Breast epithelium (tissue), 4 donors: ENCODE measurements at regions not wholly inside any gene's neighbourhood (a gene's known extent, or its start where the extent isn't known, plus 50 kb on each side); places are given as distances from the start of the nearest gene placed in this dataset.
"Not testable (repeated sequence)": the region's sequence is repeated elsewhere in the genome, so short reads cannot be mapped to it uniquely, and the experiment has no call there.

Experiments
- DNase-seq, 2 donors: peaks; one replicate each; pipeline ENCODE4 v3.0.0-alpha.2; 2019; ENCODE audit warnings: low spot score in 2 of 2
- H3K27ac ChIP-seq, 2 donors: fragments of 200-600 bp; sonication (generic) in 1 of 2; one replicate each; pipeline ENCODE4 v1.5.1; 2016 to 2019; ENCODE audit warnings: mild to moderate bottlenecking in 1 of 2
- H3K27me3 ChIP-seq, 2 donors: fragments of 200-600 bp; sonication (generic) in 1 of 2; one replicate each; pipeline versions ENCODE4 v1.5.1 to v1.6.0; 2017 to 2019; ENCODE audit warnings: control low read depth in 1 of 2, mild to moderate bottlenecking in 1 of 2
- H3K36me3 ChIP-seq: fragments of 200-600 bp; one replicate; pipeline ENCODE4 v1.5.1; 2019
- H3K4me1 ChIP-seq, 2 donors: fragments of 200-600 bp; sonication (generic); one replicate each; pipeline ENCODE4 v1.5.1; 2016 to 2019; ENCODE audit warnings: control low read depth in 1 of 2
- H3K4me3 ChIP-seq, 3 donors: fragments of 200-600 bp; sonication (generic); 1 replicate in 2 of 3; 2 replicates in 1 of 3; pipeline ENCODE4 v1.5.1; 2016 to 2019; ENCODE audit warnings: mild to moderate bottlenecking in 3 of 3, moderate library complexity in 2 of 3
- H3K9me3 ChIP-seq, 2 donors: fragments of 200-600 bp; sonication (generic) in 1 of 2; one replicate each; pipeline ENCODE4 v1.5.1; 2016 to 2019; ENCODE audit warnings: control low read depth in 1 of 2
- CTCF ChIP-seq, 3 donors: fragments of 450-650 bp; IDR thresholded peaks; one replicate each; pipeline ENCODE4 v1.5.1; 2016 to 2017; ENCODE audit warnings: antibody characterized with exemption in 3 of 3, mild to moderate bottlenecking in 3 of 3, moderate library complexity in 3 of 3
- POLR2A ChIP-seq: fragments of 450-650 bp; IDR thresholded peaks from one replicate; pipeline ENCODE4 v1.6.1; 2016; ENCODE audit warnings: antibody characterized with exemption, mild to moderate bottlenecking, moderate library complexity
- POLR2AphosphoS5 ChIP-seq, 3 donors: sonication (generic); formaldehyde crosslinking; IDR thresholded peaks; one replicate each; pipeline ENCODE4 v1.6.1; 2017; ENCODE audit warnings: antibody characterized with exemption in 3 of 3
- intact Hi-C: fragments of 100-400 bp; cut with DNase I; formaldehyde crosslinking; loops from one replicate; pipeline ENCODE4 v1.15.1; 2023; ENCODE audit warnings: low total_unique reads

DNA sequence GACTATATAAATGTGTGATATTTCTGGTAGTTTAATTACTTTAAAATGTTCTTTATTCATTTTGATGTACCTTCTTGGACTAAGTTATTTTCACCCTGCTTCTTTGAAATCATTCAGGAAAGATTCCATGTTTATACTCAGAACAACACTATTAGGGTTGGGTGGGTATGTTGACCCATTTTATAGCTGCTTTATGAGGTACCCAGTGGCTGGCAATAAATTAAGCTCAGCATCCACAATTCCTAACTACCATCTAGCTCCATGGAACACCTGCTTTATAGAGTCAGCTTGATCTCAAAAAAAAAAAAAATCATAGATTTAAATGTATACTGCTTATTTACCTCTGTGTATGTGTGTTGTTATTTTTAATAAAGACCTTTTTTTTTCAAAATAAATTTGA, 78.9 kb upstream of the ZNF91 start:
- intact Hi-C loops = no loop called here
- no peaks in the 10 kb centered on the region for H3K36me3 ChIP-seq
- no peak overlapping the region for H3K27ac ChIP-seq
- TF ChIP-seq POLR2A = no peak
- no peak for TF ChIP-seq POLR2AphosphoS5 (IDR thresholded peaks at IDR 0.05)
- TF ChIP-seq CTCF (IDR thresholded peaks at IDR 0.05) = no peak
- H3K4me3 ChIP-seq = no peak overlapping the region
- peaks cover 3 to 4% of the 10 kb centered on the region in 2 donors for H3K9me3 ChIP-seq
- H3K4me1 ChIP-seq = no peaks in the 10 kb centered on the region
- DNase-seq = no peak
- peaks cover 0 to 4% of the 10 kb centered on the region in 2 donors for H3K27me3 ChIP-seq

GRCh38 chr19:23470873-23471545, 75.7 kb upstream of the ZNF91 start:
- TF ChIP-seq POLR2AphosphoS5 (IDR thresholded peaks at IDR 0.05) = no peak
- TF ChIP-seq POLR2A = no peak
- TF ChIP-seq CTCF (IDR thresholded peaks at IDR 0.05) = no peak
- Histone ChIP-seq H3K9me3 (peaks cover 18 to 20% of the 10 kb centered on the region in 2 donors), H3K36me3 (no peaks in the 10 kb centered on the region), H3K4me1 (no peaks in the 10 kb centered on the region), H3K4me3 (peak overlapping the region in 2 of 3 donors; percentile 46 to 64), H3K27ac (no peak overlapping the region), H3K27me3 (peaks cover 0 to 4% of the 10 kb centered on the region in 2 donors)
- no peak for DNase-seq
- intact Hi-C loops = no loop called here

GRCh38 chr19:23464349-23464748, 69.1 kb upstream of the ZNF91 start:
- DNase-seq, intact Hi-C loops, H3K36me3 ChIP-seq, H3K27me3 ChIP-seq, H3K4me3 ChIP-seq, H3K27ac ChIP-seq, H3K4me1 ChIP-seq: not testable (repeated sequence)
- H3K9me3 ChIP-seq = peaks cover 14 to 16% of the 10 kb centered on the region in 2 donors

- no peak for TF ChIP-seq CTCF (IDR thresholded peaks at IDR 0.05)
- TF ChIP-seq POLR2A = no peak
- no peak for TF ChIP-seq POLR2AphosphoS5 (IDR thresholded peaks at IDR 0.05)
- H3K4me3 ChIP-seq = no peak overlapping the region
- DNase-seq = no peak
- no peaks in the 10 kb centered on the region for H3K27me3 ChIP-seq
- H3K36me3 ChIP-seq = no peaks in the 10 kb centered on the region
- no peaks in the 10 kb centered on the region for H3K4me1 ChIP-seq
- intact Hi-C loops = no loop called here
- H3K27ac ChIP-seq = no peak overlapping the region
- peaks cover 0 to 10% of the 10 kb centered on the region in 2 donors for H3K9me3 ChIP-seq
Observed at GRCh38 chr19:23461120-23461519, 65.8 kb upstream of the ZNF91 start.

DNA sequence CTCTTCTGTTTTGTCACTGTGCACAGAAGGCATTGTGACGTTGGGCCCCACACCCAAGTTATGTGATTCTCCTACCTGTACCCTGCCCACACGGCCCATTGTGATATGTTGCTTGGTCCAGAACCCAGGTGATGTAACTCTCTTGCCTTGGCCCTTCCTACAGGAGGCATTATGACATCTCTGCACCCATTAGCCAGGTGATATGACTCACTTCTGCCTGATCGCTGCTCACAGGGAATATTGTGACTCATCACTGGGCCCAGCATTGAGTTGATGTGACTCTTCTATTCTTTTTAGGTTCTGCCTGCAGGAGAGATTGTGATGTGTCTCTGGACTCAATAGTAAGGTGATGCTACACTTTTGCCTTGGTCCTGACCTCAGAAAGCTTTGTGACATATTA, 65.4 kb upstream of the ZNF91 start:
- intact Hi-C loops = no loop called here
- Histone ChIP-seq H3K27me3 (no peaks in the 10 kb centered on the region), H3K4me1 (no peaks in the 10 kb centered on the region), H3K9me3 (peaks cover 0 to 10% of the 10 kb centered on the region in 2 donors), H3K27ac (no peak overlapping the region), H3K36me3 (no peaks in the 10 kb centered on the region), H3K4me3 (no peak overlapping the region)
- no peak for TF ChIP-seq CTCF (IDR thresholded peaks at IDR 0.05)
- TF ChIP-seq POLR2AphosphoS5 (IDR thresholded peaks at IDR 0.05) = no peak
- TF ChIP-seq POLR2A = no peak
- DNase-seq = no peak
